NCI-H82 (cell line): ENCODE measurements at regions not wholly inside any gene's neighbourhood (a gene's known extent, or its start where the extent isn't known, plus 50 kb on each side); places are given as distances from the start of the nearest gene placed in this dataset.
"Not testable (repeated sequence)": the region's sequence is repeated elsewhere in the genome, so short reads cannot be mapped to it uniquely, and the experiment has no call there.

Source experiments
- DNase-seq: peaks from one replicate; lab custom pipeline; 2025; lab: John Stamatoyannopoulos, UW

GRCh38 chr6:147911057-147911456, 402.6 kb downstream of the SAMD5 start:
- DNase-seq: no peak

- DNase-seq: no peak
Measured at GRCh38 chr6:147911686-147912085, 403.2 kb downstream of the SAMD5 start.

GRCh38 chr6:147922799-147923198, 414.3 kb downstream of the SAMD5 start:
- no peak for DNase-seq

GRCh38 chr6:147924598-147924997, 416.1 kb downstream of the SAMD5 start:
- DNase-seq: no peak

GRCh38 chr6:147925826-147926225, 416.8 kb upstream of the SASH1 start:
- DNase-seq: no peak

- no peak for DNase-seq
Measured at GRCh38 chr6:147930745-147931144, 411.9 kb upstream of the SASH1 start.

- no peak for DNase-seq
Measured at GRCh38 chr6:147933224-147933623, 409.4 kb upstream of the SASH1 start.

GRCh38 chr6:147935656-147936055, 407.0 kb upstream of the SASH1 start:
- DNase-seq: no peak

GRCh38 chr6:147936703-147937470, 405.8 kb upstream of the SASH1 start:
- no peak for DNase-seq

GRCh38 chr6:147941143-147941542, 401.5 kb upstream of the SASH1 start:
- peak; percentile 84 for DNase-seq

- no peak for DNase-seq
Measured at GRCh38 chr6:147942363-147942762, 400.3 kb upstream of the SASH1 start.

GRCh38 chr6:147944122-147944521, 398.5 kb upstream of the SASH1 start:
- DNase-seq: no peak

GRCh38 chr6:147947521-147947920, 395.1 kb upstream of the SASH1 start:
- DNase-seq: no peak

- no peak for DNase-seq
Measured at GRCh38 chr6:147949981-147950622, 392.5 kb upstream of the SASH1 start.

GRCh38 chr6:147950623-147950987, 392.0 kb upstream of the SASH1 start:
- no peak for DNase-seq

GRCh38 chr6:147951726-147952125, 390.9 kb upstream of the SASH1 start:
- DNase-seq: peak; percentile 63

- DNase-seq: no peak
Measured at GRCh38 chr6:147954938-147955337, 387.7 kb upstream of the SASH1 start.

GRCh38 chr6:147958683-147959082, 384.0 kb upstream of the SASH1 start:
- DNase-seq: no peak

- no peak for DNase-seq
Measured at GRCh38 chr6:147961481-147962141, 381.0 kb upstream of the SASH1 start.

GRCh38 chr6:147965448-147965847, 377.2 kb upstream of the SASH1 start:
- not testable (repeated sequence) for DNase-seq

GRCh38 chr6:147970970-147971369, 371.7 kb upstream of the SASH1 start:
- DNase-seq: peak; percentile 54

- DNase-seq: no peak
Measured at GRCh38 chr6:147972448-147972847, 370.2 kb upstream of the SASH1 start.

GRCh38 chr6:147973806-147974205, 368.8 kb upstream of the SASH1 start:
- DNase-seq: peak; percentile 14
